Astrocyte of the spinal cord (primary cell): ENCODE measurements at regions not wholly inside any gene's neighbourhood (a gene's known extent, or its start where the extent isn't known, plus 50 kb on each side); places are given as distances from the start of the nearest gene placed in this dataset.

Source experiments
- DNase-seq: peaks from one replicate; pipeline ENCODE4 v3.0.0; 2011; ENCODE audit warnings: low read depth, low spot score
- H3K4me3 ChIP-seq: 2 replicates; pipeline ENCODE4 v1.5.1; 2011; ENCODE audit warnings: low read depth, mild to moderate bottlenecking, low read length, moderate library complexity
- CTCF ChIP-seq: IDR thresholded peaks from 2 replicates; pipeline ENCODE4 v1.5.1; 2012; ENCODE audit warnings: low read depth, mild to moderate bottlenecking, low read length, inconsistent platforms
- in situ Hi-C: cut with HindIII; loops from 2 replicates; pipeline ENCODE4 v1.10.0; 2017; ENCODE audit warnings: low sequenced_read_pairs

- no peak for DNase-seq
- in situ Hi-C loops: no loop called here
- H3K4me3 ChIP-seq: no peak overlapping the region
- TF ChIP-seq CTCF: no peak
Observed at GRCh38 chr5:34447424-34447823, 208.7 kb upstream of the RAI14 start.

GRCh38 chr5:34449639-34450038 lies 206.5 kb upstream of the RAI14 start:
- in situ Hi-C loops: no loop called here
- no peak for TF ChIP-seq CTCF
- H3K4me3 ChIP-seq: no peak overlapping the region
- no peak for DNase-seq

GRCh38 chr5:34450338-34450737 lies 205.8 kb upstream of the RAI14 start:
- H3K4me3 ChIP-seq: no peak overlapping the region
- TF ChIP-seq CTCF: no peak
- in situ Hi-C loops: no loop called here

GRCh38 chr5:34452170-34452828 lies 203.8 kb upstream of the RAI14 start:
- no peak overlapping the region for H3K4me3 ChIP-seq
- in situ Hi-C loops: no loop called here
- DNase-seq: peak; percentile 38
- TF ChIP-seq CTCF: peak; percentile 57

More at GRCh38 chr5:34450338-34450737, 205.8 kb upstream of the RAI14 start:
- DNase-seq: no peak

GRCh38 chr5:34455098-34455497 lies 201.0 kb upstream of the RAI14 start:
- TF ChIP-seq CTCF: no peak
- no peak for DNase-seq
- in situ Hi-C loops: no loop called here
- H3K4me3 ChIP-seq: no peak overlapping the region

- no peak for DNase-seq
- H3K4me3 ChIP-seq: no peak overlapping the region
- TF ChIP-seq CTCF: no peak
- in situ Hi-C loops: no loop called here
Observed at GRCh38 chr5:34459908-34460307, 196.2 kb upstream of the RAI14 start.

GRCh38 chr5:34460496-34460895 lies 195.6 kb upstream of the RAI14 start:
- no peak for DNase-seq
- no peak for TF ChIP-seq CTCF
- in situ Hi-C loops: no loop called here
- H3K4me3 ChIP-seq: no peak overlapping the region
